ENCODE measurements at regions not wholly inside any gene's neighbourhood (a gene's known extent, or its start where the extent isn't known, plus 50 kb on each side); places are given as distances from the start of the nearest gene placed in this dataset.
"Not testable (repeated sequence)": the region's sequence is repeated elsewhere in the genome, so short reads cannot be mapped to it uniquely, and the experiment has no call there.

- DNase-seq (ENCODE audit: low read depth in 2 of 2), result no peak
These were observed 75.7 kb upstream of the PPP1R26 start for GRCh38 chr9:135403733-135404450.

GRCh38 chr9:135404451-135405144 lies 75.0 kb upstream of the PPP1R26 start:
- no peak for DNase-seq (ENCODE audit: low read depth in 2 of 2)

DNA sequence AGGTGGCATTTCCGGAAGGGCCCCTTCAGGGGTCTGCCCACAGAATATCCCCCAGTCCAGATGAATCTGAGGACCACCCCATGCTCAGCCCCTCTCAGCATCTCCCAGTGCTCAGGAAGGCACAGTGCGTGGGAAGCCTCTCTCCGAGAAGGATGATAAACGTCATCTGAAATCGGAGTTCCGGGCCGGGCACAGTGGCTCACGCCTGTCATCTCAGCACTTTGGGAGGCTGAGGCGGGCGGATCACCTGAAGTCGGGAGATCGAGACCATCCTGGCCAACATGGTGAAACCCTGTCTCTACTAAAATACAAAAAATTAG lies 74.5 kb upstream of the PPP1R26 start:
- DNase-seq (ENCODE audit: low read depth in 2 of 2), result not testable (repeated sequence)

- no peak for DNase-seq (ENCODE audit: low read depth in 2 of 2)
These were observed 70.9 kb upstream of the PPP1R26 start for GRCh38 chr9:135408476-135409254.

DNA sequence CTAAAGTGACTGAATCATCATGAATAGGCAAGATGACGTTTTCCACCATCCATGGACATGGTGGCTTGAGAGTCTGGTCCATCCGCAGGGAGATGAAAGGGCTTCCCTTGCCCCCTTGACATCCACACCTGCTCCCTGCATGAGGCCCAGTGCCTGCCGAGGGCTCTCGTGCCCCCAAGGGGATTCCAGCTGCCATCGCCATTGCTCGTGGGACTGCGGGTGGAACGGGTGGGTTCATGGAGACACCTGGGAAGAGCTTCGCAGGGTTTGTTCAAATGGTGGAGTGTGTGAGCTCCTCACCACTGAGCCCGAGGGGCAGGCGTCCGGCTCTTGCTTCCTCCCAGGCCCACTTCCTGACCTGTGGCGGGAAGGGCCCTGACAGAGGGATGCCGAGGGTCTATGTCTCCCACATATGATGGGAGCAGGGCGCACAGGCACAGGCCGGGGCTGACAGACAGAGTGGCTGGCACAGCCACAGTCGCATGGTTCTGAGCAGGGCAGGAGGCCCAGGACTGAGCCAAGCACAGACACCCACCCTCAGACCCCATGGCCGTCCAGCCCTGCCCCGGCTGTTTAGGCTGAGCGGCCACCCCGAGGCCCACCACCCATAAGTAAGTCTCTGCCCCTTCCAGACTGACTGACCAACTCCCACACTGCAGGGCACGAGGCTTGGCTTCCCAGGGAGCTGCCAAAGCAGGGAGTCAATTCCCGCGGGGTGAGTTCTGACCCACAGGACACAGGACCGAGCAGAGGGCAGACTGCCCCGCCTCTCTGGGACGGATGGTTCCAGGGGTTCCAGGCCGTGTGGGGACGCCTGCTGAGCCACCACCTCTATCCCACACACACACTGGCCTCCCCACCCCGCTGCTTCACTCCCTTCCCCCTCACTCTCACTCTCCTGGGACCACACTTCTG lies 70.0 kb upstream of the PPP1R26 start:
- no peak for DNase-seq (ENCODE audit: low read depth in 2 of 2)

- no peak for DNase-seq (ENCODE audit: low read depth in 2 of 2)
These were observed 69.2 kb upstream of the PPP1R26 start for GRCh38 chr9:135410421-135410820.

DNA sequence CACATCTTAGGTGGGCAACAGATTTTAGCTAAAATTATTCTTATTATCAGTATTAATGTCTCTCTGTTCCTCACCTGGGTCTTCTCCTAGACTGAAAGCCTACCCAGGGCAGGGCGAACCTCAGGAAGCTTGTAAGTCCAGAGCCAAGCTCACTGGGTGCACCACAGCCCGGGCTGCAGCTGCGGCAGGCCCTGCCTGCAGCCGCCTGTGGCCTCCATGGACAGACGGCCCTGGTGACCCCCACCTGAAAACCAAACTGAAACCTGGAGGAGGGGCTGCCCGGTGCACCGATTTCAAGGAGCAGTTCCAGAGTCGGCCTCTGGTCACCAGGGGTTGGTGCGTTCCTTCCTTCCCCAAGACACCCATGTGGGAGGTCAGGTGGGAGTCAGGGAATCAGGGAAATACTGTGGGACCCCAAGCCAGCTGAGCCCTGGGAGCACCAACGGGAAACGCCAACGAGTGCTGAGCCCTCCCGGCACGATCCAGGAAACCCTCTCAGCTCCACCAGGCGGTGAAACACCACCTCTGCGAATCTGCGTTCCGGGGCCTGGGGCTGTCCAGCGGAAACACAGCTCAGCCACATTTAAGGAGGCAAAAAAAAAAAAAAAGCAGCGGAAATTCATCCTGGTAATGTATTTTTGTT lies 68.6 kb upstream of the PPP1R26 start:
- DNase-seq (ENCODE audit: low read depth in 2 of 2), result no peak

DNA sequence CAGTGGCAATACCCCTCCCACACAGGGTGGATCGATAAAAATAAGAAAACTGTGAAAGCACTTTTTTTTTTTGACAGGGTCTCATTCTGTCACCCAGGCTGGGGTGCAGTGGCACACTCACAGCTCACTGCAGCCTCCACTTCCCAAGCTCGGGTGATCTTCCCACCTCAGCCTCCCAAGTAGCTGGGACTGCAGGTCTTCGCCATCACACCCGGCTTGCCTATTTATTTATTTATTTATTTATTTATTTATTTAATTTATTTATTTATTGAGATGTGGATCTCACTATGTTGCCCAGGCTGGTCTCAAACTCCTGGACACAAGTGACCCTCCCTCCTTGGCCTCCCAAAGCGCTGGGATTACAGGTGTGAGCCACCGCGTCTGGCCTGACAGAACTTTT lies 68.0 kb upstream of the PPP1R26 start:
- DNase-seq (ENCODE audit: low read depth in 2 of 2), result not testable (repeated sequence)

DNA sequence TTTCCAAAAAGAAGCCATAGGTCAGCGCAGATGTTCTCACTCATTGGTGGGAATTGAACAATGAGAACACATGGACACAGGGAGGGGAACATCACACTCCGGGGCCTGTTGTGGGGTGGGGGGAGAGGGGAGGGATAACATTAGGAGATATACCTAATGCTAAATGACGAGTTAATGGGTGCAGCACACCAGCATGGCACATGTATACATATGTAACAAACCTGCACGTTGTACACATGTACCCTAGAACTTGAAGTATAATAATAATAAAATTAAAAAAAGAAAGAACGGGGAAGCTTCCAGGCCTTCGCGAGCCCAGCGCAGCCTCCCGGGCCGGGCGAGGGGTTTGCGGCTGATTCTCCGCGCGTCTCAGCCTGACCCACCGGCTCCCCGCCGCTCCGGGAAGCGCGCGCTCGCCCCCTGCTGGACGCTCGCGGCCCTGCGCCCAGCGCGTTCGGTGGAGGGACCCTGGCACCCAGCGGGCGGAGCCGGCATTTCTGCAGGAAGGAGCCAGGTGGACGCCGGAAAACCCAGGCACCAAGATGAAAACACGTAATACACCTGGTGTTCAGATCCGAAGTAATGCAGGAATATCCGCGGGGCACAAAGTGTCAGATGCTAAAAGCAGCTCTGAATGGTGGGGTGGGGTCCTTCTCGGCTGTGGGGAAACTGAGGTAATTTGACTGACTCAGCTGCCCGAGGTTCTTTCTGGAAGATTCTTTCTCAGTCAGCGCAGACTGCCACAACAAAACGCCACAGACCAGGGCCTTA lies 67.1 kb upstream of the PPP1R26 start:
- DNase-seq (ENCODE audit: low read depth in 2 of 2), result peak; percentile 35 to 57

DNA sequence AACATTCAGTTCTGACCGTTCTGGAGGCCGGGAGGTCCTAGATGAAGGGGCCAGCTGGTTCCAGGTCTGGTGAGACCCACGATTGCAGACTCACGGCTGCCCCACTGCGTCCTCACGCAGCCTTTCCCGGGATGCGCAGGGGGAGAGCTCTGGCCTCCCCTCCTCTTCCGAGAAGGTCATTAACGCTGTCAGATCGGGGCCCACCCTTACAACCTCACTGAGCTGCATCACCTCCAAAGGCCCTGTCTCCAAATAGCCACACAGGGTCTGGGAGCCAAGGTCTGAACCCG lies 66.6 kb upstream of the PPP1R26 start:
- no peak for DNase-seq (ENCODE audit: low read depth in 2 of 2)

- no peak for DNase-seq (ENCODE audit: low read depth in 2 of 2)
These were observed 66.1 kb upstream of the PPP1R26 start for GRCh38 chr9:135413461-135413860.

DNA sequence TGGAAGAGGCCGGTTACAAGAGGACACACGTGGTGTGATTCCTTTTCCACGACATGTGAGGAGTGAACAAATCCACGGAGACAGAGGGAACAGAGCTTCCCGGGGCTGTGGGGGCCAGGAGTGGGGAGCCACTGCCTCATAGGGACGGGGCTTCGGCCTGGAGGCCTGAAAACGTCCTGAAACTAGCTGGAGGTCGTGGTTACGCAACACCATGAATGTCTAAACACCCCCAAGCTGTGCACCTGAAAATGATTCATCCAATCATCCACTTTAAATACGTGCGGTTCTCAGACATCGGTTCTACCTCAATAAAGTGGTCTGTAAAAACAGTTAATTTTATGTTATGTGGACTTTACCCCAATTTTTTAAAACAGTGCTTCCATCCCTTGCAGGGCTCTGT lies 65.3 kb upstream of the PPP1R26 start:
- no peak for DNase-seq (ENCODE audit: low read depth in 2 of 2)

DNA sequence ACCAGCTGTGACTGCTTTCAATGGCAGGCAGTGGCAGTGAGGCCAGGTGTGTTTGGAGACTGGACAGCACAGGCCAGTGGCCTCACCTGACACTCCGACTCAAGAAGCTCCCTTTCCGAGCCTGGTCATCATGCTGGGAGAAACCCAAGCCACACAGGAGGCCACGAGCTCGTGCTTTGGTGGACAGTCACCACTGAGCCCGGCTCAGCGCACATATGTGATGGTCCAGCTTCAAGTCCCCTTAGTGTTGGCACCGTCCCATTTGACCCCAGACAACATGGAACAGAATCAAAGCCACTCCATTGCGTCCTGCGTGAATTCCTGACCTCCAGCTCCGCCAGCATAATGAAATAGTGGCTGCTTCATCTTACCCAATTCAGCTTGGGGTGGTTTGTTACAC lies 64.0 kb upstream of the PPP1R26 start:
- DNase-seq (ENCODE audit: low read depth in 2 of 2), result no peak

DNA sequence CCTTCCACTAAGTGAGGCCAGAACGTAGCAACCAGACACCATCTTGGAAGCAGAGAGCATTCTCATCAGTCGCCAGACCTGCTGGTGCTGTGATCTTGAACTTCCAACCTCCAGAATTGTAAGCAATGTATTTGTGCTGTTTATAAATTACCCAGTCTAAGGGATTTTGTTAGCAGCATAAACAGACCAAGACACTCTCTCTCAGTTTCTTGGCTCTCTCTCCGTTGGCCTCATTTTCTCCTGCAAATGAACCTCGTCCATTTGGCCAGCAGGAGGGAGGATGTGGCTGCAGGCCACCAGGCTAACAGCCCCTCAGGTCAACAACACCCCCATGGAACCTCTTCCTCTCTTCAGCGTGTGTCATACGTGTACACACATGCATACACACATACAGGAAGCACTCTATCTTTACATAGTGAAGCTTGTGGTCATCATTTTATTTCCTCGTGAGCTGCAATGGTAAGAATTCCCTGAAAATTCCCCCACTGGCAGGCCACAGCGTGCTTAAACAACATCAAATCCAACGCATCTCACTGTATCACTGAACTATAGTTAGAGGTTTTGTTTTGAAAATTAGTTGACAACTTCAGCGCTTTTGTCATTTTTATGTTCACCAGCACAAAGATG lies 62.8 kb upstream of the PPP1R26 start:
- DNase-seq (ENCODE audit: low read depth in 2 of 2), result no peak

DNA sequence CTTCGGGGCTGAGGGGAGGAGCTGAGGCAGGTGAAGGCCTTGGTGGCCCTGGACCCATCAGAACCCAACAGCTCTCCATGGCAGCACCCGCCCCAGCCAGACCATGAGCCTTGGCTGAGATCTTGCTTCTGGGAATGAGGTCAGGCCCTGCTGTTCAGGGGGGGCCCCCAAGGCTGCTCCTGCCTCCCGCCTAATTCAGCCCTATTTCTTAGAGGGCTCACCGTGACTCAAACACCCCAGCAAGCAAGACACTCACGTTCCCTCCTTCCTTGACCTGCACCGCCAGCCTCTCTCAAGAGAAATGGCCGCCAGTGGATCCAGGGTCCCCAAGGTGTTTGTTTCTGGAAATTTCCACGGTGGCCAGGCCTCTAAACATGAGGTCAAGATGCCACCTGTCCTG lies 61.4 kb upstream of the PPP1R26 start:
- DNase-seq (ENCODE audit: low read depth in 2 of 2), result no peak

GRCh38 chr9:135419106-135419505 lies 60.5 kb upstream of the PPP1R26 start:
- no peak for DNase-seq (ENCODE audit: low read depth in 2 of 2)

- DNase-seq (ENCODE audit: low read depth in 2 of 2), result no peak
These were observed 57.1 kb upstream of the PPP1R26 start for GRCh38 chr9:135422341-135422944.

DNA sequence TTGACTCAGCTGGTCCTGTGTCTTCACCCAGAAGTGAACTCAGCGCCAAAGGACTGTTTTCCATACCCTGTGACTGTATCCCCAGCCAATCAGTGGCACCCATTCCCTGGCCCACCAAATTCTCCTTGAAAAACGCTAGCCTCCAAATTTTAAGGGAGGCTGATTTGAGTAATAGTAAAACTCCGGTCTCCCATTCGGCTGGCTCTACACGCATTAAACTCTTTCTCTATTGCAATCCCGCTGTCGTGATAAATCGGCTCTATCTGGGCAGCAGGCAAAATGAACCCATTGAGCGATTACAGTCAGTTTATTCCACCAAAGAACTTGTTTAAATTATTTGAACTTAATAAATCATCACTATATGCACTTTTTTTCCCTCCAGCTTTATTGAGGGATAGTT lies 55.9 kb upstream of the PPP1R26 start:
- DNase-seq (ENCODE audit: low read depth in 2 of 2), result no peak
